HUES64 (cell line): ENCODE measurements at regions not wholly inside any gene's neighbourhood (a gene's known extent, or its start where the extent isn't known, plus 50 kb on each side); places are given as distances from the start of the nearest gene placed in this dataset.

ENCODE experiments used
- H3K27ac ChIP-seq: 2 replicates; pipeline ENCODE4 v1.7.0; 2013; ENCODE audit warnings: low read depth, low read length, inconsistent platforms
- H3K27me3 ChIP-seq: 2 replicates; pipeline ENCODE4 v1.6.1; 2013; ENCODE audit warnings: mild to moderate bottlenecking, low read length; ENCODE audit not compliant: insufficient read depth
- H3K36me3 ChIP-seq: 2 replicates; pipeline ENCODE4 v1.6.1; 2013; ENCODE audit warnings: mild to moderate bottlenecking, low read length; ENCODE audit not compliant: insufficient read depth
- H3K4me1 ChIP-seq: 2 replicates; pipeline ENCODE4 v1.6.1; 2013; ENCODE audit warnings: mild to moderate bottlenecking, low read length, moderate library complexity; ENCODE audit not compliant: insufficient read depth
- H3K4me3 ChIP-seq: 2 replicates; pipeline ENCODE4 v1.5.1; 2013; ENCODE audit warnings: mild to moderate bottlenecking, low read length, moderate library complexity
- H3K9ac ChIP-seq: 2 replicates; pipeline ENCODE4 v1.6.1; 2013; ENCODE audit warnings: mild to moderate bottlenecking, low read depth, low read length
- H3K9me3 ChIP-seq: 2 replicates; pipeline ENCODE4 v1.6.1; 2013; ENCODE audit warnings: low read depth, low read length; ENCODE audit not compliant: insufficient read depth
- WGBS: fragments of 150-250, 120-280 bp; methylation state at CpG from one replicate; pipeline ENCODE4 v1.1.7; 2013; ENCODE audit warnings: missing lambda C conversion rate; 5-methylcytosine and 5-hydroxymethylcytosine counted together

DNA sequence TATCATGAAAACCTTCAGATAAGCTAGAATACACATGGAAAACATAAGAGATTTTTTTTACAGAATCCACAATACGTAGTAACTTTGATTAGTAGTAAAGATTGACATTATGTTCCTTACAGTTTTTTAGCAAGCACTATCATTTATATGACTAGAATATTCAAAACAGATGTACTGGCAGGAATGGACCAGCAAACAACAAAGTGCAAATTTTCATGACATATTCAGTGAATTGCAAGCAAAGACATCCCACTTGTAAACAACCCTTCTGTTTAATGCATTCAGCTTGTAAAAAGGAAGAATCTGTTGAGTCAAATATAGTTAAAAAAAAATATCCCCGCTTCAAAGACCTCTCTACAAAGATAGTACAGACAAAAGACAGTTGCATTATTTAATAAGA is 403.7 kb upstream of the TRAM1L1 start:
- WGBS: no CpG with 5 or more reads among the region's 2 CpGs
- H3K9me3 ChIP-seq: no peaks in the 10 kb centered on the region

DNA sequence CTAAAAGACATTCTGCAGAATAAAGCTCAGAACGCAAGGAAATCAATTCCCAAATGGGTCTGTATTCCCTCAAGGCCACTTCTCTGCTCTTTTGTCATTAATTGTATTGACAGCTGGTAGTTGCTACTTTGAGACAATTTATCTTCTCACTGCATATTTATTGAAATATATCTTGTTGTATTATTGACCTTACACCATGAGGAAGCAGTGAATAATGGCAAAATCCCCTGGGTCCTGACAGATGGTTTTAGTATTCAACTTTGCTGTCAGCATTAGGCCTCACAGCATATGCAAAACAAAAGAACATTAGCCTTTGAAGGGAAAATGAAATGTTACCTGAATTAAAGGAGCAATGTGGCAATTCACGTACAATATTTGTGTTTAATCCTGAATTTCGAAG is 406.1 kb upstream of the TRAM1L1 start:
- Histone ChIP-seq H3K36me3 (no peaks in the 10 kb centered on the region), H3K4me3 (no peak overlapping the region), H3K4me1 (peaks cover 5% of the 10 kb centered on the region; the same call in 1 of the 2 replicates), H3K27ac (no peak overlapping the region), H3K27me3 (no peaks in the 10 kb centered on the region), H3K9ac (no peak overlapping the region), H3K9me3 (no peaks in the 10 kb centered on the region)
- WGBS: 71% methylated on average over 3 of the region's 3 CpGs

More for the DNA sequence above, 403.7 kb upstream of the TRAM1L1 start:
- Histone ChIP-seq H3K4me1 (peaks cover 5% of the 10 kb centered on the region; the same call in 1 of the 2 replicates), H3K27ac (no peak overlapping the region), H3K4me3 (no peak overlapping the region), H3K9ac (no peak overlapping the region), H3K36me3 (no peaks in the 10 kb centered on the region), H3K27me3 (no peaks in the 10 kb centered on the region)

DNA sequence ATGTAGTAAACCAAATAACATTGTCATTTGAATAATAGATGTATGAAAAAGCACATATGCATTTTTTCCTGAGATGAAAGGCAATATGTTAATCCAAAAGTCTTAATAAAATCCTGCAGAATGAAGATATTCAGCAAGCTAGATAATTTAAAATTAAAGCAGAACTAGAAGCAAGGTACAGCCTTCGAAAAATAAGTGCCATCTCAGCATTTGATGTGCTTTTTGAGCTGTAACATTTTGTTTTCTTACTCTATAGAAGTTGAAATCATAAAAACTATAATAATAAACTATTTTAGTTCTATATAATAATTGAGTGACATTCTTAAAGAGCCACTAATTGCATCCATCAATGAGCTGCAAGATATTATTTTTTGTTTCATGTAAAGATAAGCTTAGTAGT is 410.4 kb upstream of the TRAM1L1 start:
- no peaks in the 10 kb centered on the region for H3K36me3 ChIP-seq
- no peaks in the 10 kb centered on the region for H3K27me3 ChIP-seq
- no peak overlapping the region for H3K27ac ChIP-seq
- no peak overlapping the region for H3K4me3 ChIP-seq
- no peaks in the 10 kb centered on the region for H3K9me3 ChIP-seq
- no peak overlapping the region for H3K9ac ChIP-seq
- 100% methylated on average over 1 of the region's 1 CpG for WGBS
- peaks cover 5% of the 10 kb centered on the region; the same call in 1 of the 2 replicates for H3K4me1 ChIP-seq

DNA sequence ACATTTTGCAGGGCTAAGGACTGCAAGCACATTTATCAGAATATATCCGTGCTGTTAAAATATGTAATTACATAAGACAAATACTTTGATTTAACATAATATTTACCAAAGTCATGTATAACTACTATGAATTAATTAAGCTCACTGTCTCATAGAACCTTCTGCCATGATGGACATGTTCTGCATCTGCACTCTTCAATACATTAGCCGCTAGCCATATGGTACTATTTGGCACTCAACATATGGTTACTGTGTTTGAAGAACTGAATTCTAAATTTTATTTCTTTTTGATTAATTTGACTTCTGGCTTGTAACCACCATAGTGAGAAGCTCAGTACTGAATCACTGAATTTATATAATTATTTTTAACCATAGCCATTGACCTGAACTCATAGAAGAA is 427.0 kb upstream of the TRAM1L1 start:
- Histone ChIP-seq H3K4me3 (no peak overlapping the region), H3K36me3 (no peaks in the 10 kb centered on the region), H3K9ac (no peak overlapping the region), H3K27ac (no peak overlapping the region), H3K4me1 (0 out of 2 replicates have a peak, but pooled peaks cover 6% of the 10 kb centered on the region), H3K27me3 (no peaks in the 10 kb centered on the region), H3K9me3 (no peaks in the 10 kb centered on the region)
- 100% methylated on average over 1 of the region's 2 CpGs for WGBS

DNA sequence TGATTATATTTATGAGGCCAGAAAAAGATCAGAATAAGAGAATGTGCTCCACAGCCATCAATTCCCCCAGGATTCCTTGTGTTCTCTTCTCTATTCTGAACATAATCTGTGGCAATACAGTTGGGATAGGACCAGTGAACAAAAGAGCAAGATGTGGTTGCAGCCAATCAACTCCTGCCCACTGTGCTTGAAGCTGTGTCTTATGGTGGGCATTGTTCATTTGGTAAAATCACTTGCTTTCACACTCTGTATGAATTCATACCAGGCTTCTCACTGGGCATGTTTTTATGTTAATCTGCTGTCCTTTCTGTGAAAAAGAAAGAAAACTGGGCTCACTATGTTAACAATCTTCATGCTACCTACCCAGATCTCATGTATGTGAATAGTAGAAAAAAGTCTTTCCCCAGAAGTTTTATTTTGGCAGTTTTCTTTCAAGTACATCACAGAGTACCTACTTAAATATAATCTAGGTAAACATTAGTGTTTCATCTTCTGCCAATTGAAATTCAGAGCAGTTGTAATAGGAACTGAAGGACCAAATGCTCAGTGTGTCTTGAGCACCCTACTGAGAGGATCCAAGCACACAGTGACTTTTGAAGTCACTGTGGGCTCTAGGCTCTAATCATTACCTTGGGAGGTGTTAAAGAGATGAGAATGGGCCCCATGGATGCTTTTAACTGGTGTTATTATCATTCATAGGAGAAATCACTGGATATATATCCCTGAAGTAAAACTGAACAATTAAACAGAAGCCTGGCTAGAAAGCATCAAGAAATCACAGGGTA is 429.2 kb upstream of the TRAM1L1 start:
- H3K9ac ChIP-seq: no peak overlapping the region
- no peaks in the 10 kb centered on the region for H3K9me3 ChIP-seq
- no peak overlapping the region for H3K27ac ChIP-seq
- H3K4me3 ChIP-seq: no peak overlapping the region
- H3K36me3 ChIP-seq: no peaks in the 10 kb centered on the region
- no peaks in the 10 kb centered on the region for H3K27me3 ChIP-seq
- 0 out of 2 replicates have a peak, but pooled peaks cover 6% of the 10 kb centered on the region for H3K4me1 ChIP-seq

DNA sequence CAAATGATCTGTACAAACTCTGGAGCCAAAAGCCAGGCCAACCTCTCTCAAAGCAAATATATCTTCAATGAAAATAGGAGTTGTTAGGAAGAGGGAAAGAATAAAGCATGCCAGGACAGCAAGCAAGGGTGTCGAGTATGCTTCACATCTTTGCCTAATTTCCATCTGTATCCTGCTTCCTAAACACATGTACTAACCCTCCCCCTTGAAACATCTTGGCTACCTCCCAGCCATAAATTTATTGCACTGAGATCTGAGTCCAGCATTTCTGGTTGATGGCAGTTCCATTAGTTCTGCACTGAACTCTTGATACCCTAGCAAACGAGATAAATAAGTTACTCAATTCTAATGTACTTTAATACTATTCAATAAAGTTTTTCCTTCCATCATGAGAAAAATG is 430.5 kb upstream of the TRAM1L1 start:
- Histone ChIP-seq H3K9ac (no peak overlapping the region), H3K4me1 (0 out of 2 replicates have a peak, but pooled peaks cover 6% of the 10 kb centered on the region), H3K27me3 (no peaks in the 10 kb centered on the region), H3K9me3 (no peaks in the 10 kb centered on the region), H3K4me3 (no peak overlapping the region), H3K27ac (no peak overlapping the region), H3K36me3 (no peaks in the 10 kb centered on the region)
- 90% methylated on average over 2 of the region's 2 CpGs for WGBS

DNA sequence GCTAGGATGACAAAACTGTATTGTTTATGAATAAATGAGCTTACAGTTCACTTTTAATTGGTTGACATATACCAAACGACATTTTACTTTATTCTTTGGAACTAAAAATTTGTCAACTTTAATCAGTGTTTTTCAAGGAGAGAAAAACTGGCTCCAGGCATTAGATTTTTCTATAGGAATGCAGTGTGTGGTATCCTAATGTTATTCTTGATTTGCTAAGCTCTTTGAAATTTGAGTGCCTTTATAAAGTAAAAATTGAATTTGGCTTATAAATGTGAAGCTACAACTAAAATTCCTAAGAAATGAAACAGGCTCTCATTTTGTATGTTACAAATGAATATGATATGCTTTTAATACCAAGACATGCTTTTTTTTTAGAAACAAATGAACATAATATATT is 442.2 kb upstream of the TRAM1L1 start:
- Histone ChIP-seq H3K4me1 (no peaks in the 10 kb centered on the region), H3K36me3 (no peaks in the 10 kb centered on the region), H3K4me3 (no peak overlapping the region), H3K27me3 (no peaks in the 10 kb centered on the region), H3K27ac (no peak overlapping the region), H3K9ac (no peak overlapping the region), H3K9me3 (no peaks in the 10 kb centered on the region)
- WGBS: 100% methylated on average over 1 of the region's 1 CpG

DNA sequence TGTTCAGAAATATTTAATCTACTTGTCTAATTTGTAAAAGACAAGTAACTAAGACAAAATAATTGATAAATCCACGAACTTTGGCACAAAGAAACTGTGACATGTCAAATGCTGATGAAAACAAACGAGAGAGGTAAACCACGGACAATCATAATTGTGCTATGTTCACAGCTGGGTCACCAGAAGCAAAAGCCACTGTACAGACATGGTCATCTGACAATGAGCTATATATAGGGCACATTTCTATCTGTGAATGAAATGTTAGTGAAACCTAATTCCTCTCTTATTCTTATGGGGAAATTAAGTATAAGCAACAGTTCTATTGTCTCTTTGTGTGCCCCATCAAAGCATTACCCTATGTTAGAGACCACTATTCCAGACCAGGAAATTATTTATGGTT is 444.0 kb upstream of the TRAM1L1 start:
- no peaks in the 10 kb centered on the region for H3K27me3 ChIP-seq
- 95% methylated on average over 3 of the region's 3 CpGs for WGBS
- H3K36me3 ChIP-seq: no peaks in the 10 kb centered on the region
- no peak overlapping the region for H3K4me3 ChIP-seq
- H3K9me3 ChIP-seq: no peaks in the 10 kb centered on the region
- H3K4me1 ChIP-seq: no peaks in the 10 kb centered on the region
- H3K27ac ChIP-seq: no peak overlapping the region
- no peak overlapping the region for H3K9ac ChIP-seq

DNA sequence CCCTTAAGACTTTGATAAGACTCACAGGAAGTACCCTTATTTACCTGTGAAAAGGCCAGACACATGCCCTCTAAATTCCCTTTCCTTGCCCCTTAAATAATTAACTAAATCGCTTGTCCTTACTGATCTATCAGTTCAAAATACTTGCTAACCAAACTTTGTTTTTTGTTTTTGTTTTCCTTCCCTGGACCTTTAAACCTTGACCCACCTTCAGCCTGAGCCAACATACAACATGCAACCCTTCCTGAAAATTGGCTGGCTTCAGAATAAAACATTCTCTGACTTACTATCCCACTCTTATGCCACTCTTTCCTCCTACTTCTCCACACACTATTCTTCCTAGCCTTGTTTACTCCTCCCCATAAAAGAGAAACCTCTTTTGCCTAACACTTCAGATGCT is 448.1 kb upstream of the TRAM1L1 start:
- Histone ChIP-seq H3K9ac (no peak overlapping the region), H3K27me3 (no peaks in the 10 kb centered on the region), H3K4me1 (no peaks in the 10 kb centered on the region), H3K36me3 (no peaks in the 10 kb centered on the region), H3K9me3 (no peaks in the 10 kb centered on the region), H3K4me3 (no peak overlapping the region), H3K27ac (no peak overlapping the region)
- WGBS: 86% methylated on average over 1 of the region's 1 CpG

DNA sequence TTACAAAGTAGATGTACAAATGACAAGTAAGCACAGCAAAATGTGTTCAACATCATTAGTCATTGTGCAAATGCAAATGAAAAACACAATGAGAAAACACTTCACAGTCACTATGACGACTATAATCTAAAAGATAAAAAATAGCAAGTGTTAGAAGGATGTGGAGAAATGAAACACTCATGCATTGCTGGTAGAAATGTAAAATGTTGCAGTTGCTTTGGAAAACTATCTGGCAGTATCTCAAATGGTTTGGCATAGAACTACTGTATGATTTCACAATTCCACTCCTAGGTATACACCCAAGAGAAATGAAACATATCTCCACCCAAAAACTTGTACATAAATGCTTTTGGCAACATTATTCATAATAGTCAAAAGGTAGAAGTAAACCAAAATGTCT is 459.7 kb upstream of the TRAM1L1 start:
- H3K27me3 ChIP-seq: no peaks in the 10 kb centered on the region
- no peak overlapping the region for H3K9ac ChIP-seq
- H3K4me1 ChIP-seq: no peaks in the 10 kb centered on the region
- no peak overlapping the region for H3K4me3 ChIP-seq
- H3K36me3 ChIP-seq: no peaks in the 10 kb centered on the region
- no peak overlapping the region for H3K27ac ChIP-seq
- WGBS: 100% methylated on average over 1 of the region's 1 CpG
- 0 out of 2 replicates have a peak, but pooled peaks cover 3% of the 10 kb centered on the region for H3K9me3 ChIP-seq

DNA sequence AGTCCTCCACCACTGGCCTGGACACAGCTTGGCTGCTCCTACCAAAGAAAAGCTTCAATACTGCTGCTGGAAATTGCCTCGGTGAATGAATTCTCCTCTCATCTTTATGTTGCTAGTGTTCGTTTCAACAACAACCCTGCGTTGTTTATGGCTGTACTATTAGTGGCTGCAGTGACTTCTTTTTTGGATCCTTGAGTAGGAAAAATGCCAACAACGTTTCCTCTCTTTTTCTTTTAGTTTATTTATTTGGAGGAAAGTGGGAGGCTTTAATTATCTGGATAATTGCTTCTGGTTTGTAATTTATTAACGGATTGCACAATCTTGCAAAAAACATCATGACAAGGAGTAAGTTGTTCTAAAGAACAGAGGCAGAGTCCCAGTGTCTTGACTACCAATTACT is 464.1 kb upstream of the TRAM1L1 start:
- H3K4me3 ChIP-seq: no peak overlapping the region
- 0 out of 2 replicates have a peak, but pooled peaks cover 3% of the 10 kb centered on the region for H3K9me3 ChIP-seq
- no peak overlapping the region for H3K9ac ChIP-seq
- H3K27ac ChIP-seq: no peak overlapping the region
- H3K36me3 ChIP-seq: no peaks in the 10 kb centered on the region
- H3K27me3 ChIP-seq: no peaks in the 10 kb centered on the region
- WGBS: 94% methylated on average over 5 of the region's 5 CpGs
- no peaks in the 10 kb centered on the region for H3K4me1 ChIP-seq
